GM12892 (cell line): ENCODE measurements at regions not wholly inside any gene's neighbourhood (a gene's known extent, or its start where the extent isn't known, plus 50 kb on each side); places are given as distances from the start of the nearest gene placed in this dataset.

Experiments
- DNase-seq: peaks from one replicate; pipeline ENCODE4 v3.0.0; 2011; ENCODE audit not compliant: insufficient read length
- FAIRE-seq: peaks from 2 replicates; lab custom pipeline; 2011; peaks lifted over from hg19 to GRCh38; lab: Jason Lieb, UNC
- POLR2A ChIP-seq: IDR thresholded peaks from 2 replicates; pipeline ENCODE4 v1.6.1; 2011; ENCODE audit warnings: low read depth, low read length, control low read depth
- POLR2AphosphoS5 ChIP-seq: IDR thresholded peaks from 2 replicates; pipeline ENCODE4 v1.6.1; 2011; ENCODE audit warnings: low read depth, low read length, control low read depth
- TAF1 ChIP-seq: IDR thresholded peaks from 2 replicates; pipeline ENCODE4 v1.6.1; 2011; ENCODE audit warnings: low read depth, mild to moderate bottlenecking, control low read depth, low read length, borderline replicate concordance

GRCh38 chr9:80233102-80233843 lies 661.5 kb downstream of the TLE4 start:
- TF ChIP-seq TAF1 (no peak), POLR2A (no peak), POLR2AphosphoS5 (no peak)
- DNase-seq = no peak
- FAIRE-seq = no peak

GRCh38 chr9:80231318-80232236 lies 659.8 kb downstream of the TLE4 start:
- TF ChIP-seq POLR2AphosphoS5 (no peak), POLR2A (no peak), TAF1 (no peak)
- DNase-seq (no peak), FAIRE-seq (no peak)

GRCh38 chr9:80223897-80224296 lies 652.1 kb downstream of the TLE4 start:
- TF ChIP-seq POLR2AphosphoS5 (no peak), TAF1 (no peak), POLR2A (no peak)

GRCh38 chr9:80222466-80223169 lies 650.9 kb downstream of the TLE4 start:
- DNase-seq = no peak
- TF ChIP-seq POLR2AphosphoS5 (no peak), TAF1 (no peak), POLR2A (no peak)
- no peak for FAIRE-seq

More at GRCh38 chr9:80223897-80224296, 652.1 kb downstream of the TLE4 start:
- no peak for DNase-seq
- FAIRE-seq = no peak

GRCh38 chr9:80218328-80218727 lies 646.6 kb downstream of the TLE4 start:
- DNase-seq (no peak), FAIRE-seq (no peak)
- no peak for TF ChIP-seq TAF1
- no peak for TF ChIP-seq POLR2AphosphoS5
- no peak for TF ChIP-seq POLR2A

GRCh38 chr9:80213613-80214012 lies 641.8 kb downstream of the TLE4 start:
- TF ChIP-seq POLR2A (no peak), TAF1 (no peak), POLR2AphosphoS5 (no peak)
- FAIRE-seq = no peak
- DNase-seq = no peak

GRCh38 chr9:80208696-80209095 lies 636.9 kb downstream of the TLE4 start:
- no peak for DNase-seq
- TF ChIP-seq POLR2A = no peak
- no peak for TF ChIP-seq POLR2AphosphoS5
- TF ChIP-seq TAF1 = no peak
- FAIRE-seq = no peak

- TF ChIP-seq POLR2A = no peak
- FAIRE-seq (no peak), DNase-seq (no peak)
These were observed 632.3 kb downstream of the TLE4 start for GRCh38 chr9:80204054-80204453.

- DNase-seq (no peak), FAIRE-seq (no peak)
- TF ChIP-seq POLR2A = no peak
- no peak for TF ChIP-seq TAF1
- no peak for TF ChIP-seq POLR2AphosphoS5
These were observed 625.9 kb downstream of the TLE4 start for GRCh38 chr9:80197661-80198060.

- DNase-seq (no peak), FAIRE-seq (no peak)
- TF ChIP-seq POLR2A (no peak), POLR2AphosphoS5 (no peak), TAF1 (no peak)
These were observed 619.3 kb downstream of the TLE4 start for GRCh38 chr9:80191108-80191507.

GRCh38 chr9:80188579-80188978 lies 616.8 kb downstream of the TLE4 start:
- TF ChIP-seq POLR2AphosphoS5 (no peak), TAF1 (no peak), POLR2A (no peak)
- no peak for FAIRE-seq
- no peak for DNase-seq
